NCI-H1105 treated with DMSO at 0.1 percent for 48 hours (cell line): ENCODE measurements at regions not wholly inside any gene's neighbourhood (a gene's known extent, or its start where the extent isn't known, plus 50 kb on each side); places are given as distances from the start of the nearest gene placed in this dataset.
A peak's percentile ranks its signal among the peaks of the same experiment; 100 is the strongest.

Experiments used
- DNase-seq: peaks from one replicate; lab custom pipeline; 2025; lab: John Stamatoyannopoulos, UW

- DNase-seq = no peak
Measured at GRCh38 chr6:147037881-147038280, 166.3 kb upstream of the STXBP5 start.

GRCh38 chr6:147040121-147040910 is 163.9 kb upstream of the STXBP5 start:
- DNase-seq = no peak

GRCh38 chr6:147042679-147043078 is 161.5 kb upstream of the STXBP5 start:
- no peak for DNase-seq

- peak; percentile 16 for DNase-seq
Measured at GRCh38 chr6:147043994-147044477, 160.2 kb upstream of the STXBP5 start.

DNA sequence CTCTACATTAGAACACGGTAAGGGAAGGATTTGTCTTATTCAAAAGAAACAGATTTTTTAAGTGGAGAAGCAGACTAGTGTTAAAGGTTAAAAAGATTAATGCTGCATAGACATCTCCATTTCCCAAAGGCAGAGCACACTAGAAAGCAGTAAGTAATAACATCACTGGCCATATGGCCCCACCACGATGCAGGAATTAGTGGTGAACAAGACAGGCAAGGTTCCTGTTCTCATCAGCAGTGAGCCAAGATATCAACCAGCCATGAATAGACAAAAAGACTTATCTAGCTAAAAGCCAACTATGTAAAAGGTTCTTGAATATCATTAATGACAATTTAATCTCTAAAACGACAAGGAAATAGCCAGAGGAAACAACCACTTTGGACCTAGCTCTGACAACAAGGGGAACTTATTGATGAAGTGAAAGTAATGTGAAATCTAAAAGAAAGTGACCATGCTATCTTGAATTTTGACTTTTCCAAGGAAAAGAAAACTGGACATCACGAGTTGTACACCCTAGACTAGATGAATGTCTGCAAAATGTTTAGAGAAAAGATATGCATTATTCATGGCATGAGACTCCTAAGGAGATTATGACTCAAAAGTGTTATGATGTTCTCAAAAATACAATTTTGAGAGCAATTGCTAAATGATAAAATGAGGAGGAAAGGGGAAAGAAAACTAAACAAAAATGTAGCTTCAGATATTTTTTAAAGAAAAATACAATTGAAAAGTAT is 157.9 kb upstream of the STXBP5 start:
- no peak for DNase-seq

- DNase-seq = no peak
Measured at GRCh38 chr6:147048930-147049329, 155.3 kb upstream of the STXBP5 start.

DNA sequence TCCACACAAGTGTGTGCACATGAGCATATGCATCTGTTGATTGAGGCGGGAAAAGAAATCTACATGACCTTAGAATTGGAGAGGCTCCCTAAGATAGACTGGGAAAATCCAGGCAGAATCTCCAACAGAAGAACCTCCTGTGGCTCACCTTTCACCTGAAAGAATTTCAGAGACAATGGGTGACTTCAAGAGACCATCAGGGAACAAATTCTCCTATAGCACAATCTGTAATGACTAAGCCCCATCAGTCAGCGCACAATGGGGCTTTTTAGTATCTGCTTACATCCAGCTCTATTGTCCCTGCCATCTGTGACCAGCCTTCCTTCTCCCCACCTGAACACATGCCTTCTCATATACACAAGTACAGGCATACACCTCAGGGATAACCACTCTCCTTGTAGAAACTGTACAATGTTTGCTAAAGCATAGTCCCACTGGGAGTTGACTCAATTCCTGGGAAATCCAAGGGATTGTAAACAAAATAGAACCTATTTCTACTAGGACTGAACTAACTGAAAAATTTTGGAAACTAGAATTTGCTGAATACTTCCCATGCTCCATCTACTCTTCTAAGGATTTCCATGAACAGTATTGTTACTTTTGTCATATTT is 150.8 kb upstream of the STXBP5 start:
- no peak for DNase-seq

GRCh38 chr6:147054158-147054557 is 150.1 kb upstream of the STXBP5 start:
- no peak for DNase-seq

DNA sequence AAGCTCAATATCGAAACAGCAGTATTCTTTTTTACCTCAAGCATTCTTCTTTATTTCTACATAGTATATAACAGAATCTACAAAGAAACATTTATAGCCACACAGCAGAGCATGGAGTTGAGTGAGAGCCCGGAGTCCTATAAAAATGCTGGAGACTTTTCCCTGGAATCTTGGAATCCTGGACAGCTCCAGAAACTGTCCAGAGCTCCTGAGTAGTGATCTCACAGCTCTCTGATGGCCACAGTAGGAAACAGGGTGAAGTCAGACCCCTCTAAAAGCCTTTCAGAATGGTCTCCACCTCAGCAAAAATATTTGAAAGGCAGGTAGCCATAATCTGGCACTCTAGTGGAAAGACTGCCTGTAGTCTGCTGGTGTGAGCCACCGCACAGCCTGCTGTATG is 149.3 kb upstream of the STXBP5 start:
- DNase-seq = no peak

DNA sequence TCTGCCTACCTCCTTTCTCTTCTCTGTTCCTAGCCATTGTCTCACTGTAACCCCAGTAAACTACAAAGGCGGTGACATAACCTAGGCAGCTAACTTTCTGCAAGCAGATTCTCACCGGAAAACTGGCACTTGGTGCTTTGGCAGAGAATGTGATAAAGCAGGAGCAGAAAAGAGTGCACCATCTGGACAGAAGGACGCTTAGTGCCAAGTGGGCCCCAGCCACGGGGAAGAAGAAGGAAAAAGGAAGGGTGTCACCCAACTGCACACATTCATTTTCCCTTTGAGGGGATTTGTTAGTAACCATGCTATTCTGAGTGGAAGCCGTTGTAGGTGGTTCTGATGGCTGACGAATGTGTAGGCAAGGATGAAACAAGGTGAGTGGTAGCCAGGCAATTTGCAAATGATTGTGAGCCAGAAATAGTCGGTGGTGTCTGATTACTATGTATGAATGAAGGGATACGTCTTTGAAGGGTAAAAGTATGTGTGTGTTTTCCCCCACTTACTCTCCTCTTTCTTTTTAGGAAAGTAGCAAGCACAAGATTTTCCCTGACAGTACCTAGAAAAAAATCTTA is 148.3 kb upstream of the STXBP5 start:
- DNase-seq = no peak

DNA sequence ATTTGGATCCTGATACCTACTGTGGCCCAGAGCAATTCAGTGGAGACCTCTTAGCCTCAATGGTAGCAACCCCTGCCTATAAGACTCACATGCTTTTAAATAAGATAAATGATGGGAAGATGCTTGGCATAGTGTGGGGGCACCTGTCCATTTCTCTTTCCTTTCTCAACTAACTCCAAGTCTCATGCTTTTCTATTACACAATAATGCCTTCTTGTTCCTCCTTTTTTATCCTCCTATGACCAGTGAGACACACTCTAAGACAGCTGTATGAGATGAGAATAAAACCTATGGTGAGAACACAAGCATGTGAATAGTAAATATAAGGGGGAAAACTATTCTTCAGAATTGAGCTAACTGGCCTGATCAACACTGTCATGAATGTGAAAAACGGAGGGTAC is 147.0 kb upstream of the STXBP5 start:
- DNase-seq = no peak

DNA sequence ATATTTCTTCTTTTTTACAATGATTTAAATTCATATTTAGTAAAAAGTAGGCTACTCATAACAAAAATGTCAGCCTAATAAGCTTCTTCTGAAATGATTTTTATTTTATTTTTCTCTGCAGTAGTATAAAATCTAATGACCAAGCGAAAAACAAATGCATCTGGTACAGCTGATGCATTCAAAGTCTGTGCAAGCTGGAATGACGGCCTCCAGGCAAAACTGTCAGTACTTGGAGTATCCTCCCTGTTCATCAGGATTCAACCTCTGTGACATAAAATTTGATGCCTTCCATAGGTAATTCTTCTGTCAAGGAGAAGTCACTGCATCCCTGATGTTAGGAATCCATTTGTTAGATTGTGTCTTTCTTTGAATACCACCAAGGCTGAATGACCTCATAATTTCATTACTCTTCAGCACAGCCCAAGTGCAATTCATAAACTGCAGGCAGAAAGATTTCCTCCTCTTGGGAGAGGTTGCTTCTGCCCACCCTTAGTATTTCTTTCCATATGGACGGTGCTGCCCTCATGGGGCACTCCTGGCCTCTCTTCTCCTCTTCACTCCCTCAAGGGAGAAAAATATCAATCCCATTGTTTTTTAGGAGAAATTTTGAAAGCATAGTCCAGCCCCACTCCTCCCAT is 146.4 kb upstream of the STXBP5 start:
- DNase-seq = no peak

DNA sequence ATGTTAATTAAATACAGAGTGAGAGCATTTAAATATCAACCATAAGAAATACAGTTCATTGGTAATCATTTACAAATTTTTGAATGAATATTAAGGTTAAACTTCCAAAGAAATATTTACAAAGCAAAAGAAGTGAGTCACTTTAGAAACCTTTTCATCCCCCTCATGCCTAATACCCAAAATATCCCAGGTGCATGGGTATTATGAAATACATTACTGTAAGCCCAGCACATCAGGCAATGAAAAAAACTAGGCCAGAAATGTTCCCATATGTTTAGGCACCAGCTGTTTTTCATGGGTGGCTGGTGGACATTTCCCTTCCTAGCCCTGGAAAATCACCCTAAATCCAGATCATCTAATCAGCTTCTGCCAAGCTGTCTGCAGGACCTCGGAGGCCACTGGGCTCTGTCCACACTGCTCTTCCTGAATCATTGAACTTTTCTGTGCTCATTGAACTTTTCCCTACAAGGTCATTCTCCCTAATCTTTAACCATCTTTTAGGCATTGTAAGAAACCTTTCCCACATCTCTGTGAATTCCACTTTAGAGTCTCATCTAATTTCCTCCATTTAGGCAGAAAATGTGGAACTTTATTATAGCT is 145.3 kb upstream of the STXBP5 start:
- DNase-seq = no peak

DNA sequence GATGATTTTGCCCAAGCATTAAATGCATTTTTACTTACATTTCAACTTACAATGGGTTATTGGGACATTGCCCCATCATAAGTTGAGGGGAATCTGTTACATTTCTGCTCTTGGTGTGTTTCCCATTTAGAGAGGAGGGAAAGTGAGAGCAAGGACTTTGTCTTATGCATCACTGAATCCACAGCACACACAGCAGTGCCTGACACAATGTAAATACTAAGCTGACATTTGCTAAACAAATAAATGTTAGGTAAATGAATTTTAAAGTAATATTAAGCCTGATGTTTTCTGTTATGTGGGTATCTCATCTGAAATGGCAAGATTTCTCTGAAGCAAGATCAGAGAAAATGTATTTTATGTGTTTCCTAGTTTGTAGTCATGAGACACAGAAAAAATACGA is 143.6 kb upstream of the STXBP5 start:
- DNase-seq = no peak

DNA sequence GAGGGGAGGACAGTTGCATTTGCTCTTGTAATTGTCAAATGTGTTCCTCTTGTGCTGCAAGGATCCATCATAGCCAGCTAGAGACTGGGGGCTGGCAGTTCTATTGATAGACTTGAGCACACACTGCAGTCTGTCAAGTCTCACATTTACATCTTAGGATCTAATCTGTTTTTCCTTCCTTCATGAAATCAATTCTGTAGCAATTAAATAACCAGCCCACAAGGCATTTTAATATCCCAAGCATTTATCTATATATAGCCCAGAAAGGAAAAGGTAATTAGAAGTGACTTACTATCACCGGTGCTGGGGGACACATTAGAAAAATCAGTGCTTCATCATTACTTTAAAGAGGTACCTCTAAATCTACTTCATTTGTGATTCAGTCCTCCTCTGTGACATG is 143.0 kb upstream of the STXBP5 start:
- no peak for DNase-seq

DNA sequence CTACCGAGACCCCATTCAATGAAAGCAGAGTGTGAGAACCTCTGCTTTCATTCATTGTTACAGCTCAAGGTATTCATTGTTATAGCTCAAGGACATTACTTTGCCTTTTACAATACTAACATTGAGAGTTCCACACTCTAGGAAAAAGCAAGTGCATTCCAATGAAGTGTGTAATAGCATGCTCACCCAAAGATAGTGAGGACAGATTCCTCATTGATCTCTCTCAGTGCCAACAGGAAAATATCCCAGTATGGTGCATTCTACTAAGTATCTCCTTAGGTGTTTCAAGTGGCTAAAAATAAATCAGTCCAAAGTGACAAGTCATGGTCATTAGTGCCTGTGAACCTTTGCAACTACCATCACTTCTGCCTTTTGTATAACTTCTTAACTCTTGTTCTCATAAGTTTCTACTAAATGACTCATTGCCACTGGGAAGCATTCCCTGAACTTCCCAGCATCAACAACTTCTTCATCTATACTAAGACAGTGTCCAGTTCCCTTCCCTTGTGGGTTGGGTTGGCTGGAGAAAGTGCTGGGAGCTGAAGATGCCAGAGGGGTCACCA is 140.7 kb upstream of the STXBP5 start:
- DNase-seq = no peak

DNA sequence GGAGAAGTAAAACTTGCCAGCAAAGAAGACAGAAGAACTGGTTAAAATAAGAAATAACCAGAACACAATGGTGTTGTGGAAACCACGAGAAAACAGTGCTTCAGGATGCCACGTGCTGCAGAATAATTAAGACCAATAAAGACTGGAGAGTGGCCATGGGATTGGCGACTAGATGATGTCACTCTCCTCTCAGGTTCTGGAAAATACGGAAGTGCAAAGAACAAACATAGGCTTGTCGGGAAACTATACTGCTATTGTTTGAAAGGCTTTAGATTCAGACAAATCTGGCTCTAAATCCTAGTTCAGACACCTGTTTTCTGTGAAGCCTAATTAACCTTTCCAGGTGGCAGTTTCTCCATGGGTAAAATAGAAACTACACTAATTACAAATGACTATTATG is 138.4 kb upstream of the STXBP5 start:
- peak; percentile 85 for DNase-seq

DNA sequence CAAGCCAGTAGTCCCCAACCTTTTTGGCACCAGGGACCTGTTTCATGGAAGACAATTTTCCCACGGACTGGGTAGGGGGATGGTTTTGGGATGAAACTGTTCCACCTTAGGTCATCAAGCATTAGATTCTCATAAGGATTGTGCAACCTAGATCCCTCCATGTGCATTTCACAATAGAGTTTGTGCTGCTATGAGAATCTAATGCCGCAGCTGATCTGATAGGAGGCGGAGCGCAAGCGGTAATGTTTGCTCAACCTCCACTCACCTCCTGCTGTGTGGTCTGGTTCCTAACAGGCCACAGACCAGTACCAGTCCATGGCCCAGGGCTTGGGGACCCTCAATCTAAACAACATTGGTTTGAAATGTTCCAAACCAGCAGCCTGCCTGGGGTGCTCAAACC is 137.0 kb upstream of the STXBP5 start:
- no peak for DNase-seq

GRCh38 chr6:147071776-147072175 is 132.4 kb upstream of the STXBP5 start:
- no peak for DNase-seq

DNA sequence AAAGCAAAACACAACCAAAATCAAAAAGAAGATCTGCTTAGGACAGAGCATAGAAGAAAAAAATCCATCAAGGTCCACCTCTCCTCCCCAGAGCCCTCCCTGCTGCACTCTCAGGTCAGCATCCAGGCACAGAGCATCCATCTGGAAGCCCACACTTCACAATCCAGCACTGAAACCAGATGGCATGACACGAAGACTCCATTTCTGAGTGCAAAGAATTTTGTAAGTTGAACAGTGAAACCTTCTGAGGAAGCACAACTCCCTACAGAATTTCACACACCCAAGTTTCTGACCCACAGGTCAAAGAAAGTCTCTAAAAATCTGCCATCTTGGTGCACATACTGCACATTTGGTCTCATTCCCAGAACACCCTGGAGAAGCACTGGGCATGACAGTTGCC is 128.8 kb upstream of the STXBP5 start:
- no peak for DNase-seq

- no peak for DNase-seq
Measured at GRCh38 chr6:147077251-147077650, 127.0 kb upstream of the STXBP5 start.
